Dermis blood vessel endothelial cell (primary cell): ENCODE measurements at regions not wholly inside any gene's neighbourhood (a gene's known extent, or its start where the extent isn't known, plus 50 kb on each side); places are given as distances from the start of the nearest gene placed in this dataset.

Source experiments
- DNase-seq: peaks from one replicate; pipeline ENCODE4 v3.0.0; 2010

DNA sequence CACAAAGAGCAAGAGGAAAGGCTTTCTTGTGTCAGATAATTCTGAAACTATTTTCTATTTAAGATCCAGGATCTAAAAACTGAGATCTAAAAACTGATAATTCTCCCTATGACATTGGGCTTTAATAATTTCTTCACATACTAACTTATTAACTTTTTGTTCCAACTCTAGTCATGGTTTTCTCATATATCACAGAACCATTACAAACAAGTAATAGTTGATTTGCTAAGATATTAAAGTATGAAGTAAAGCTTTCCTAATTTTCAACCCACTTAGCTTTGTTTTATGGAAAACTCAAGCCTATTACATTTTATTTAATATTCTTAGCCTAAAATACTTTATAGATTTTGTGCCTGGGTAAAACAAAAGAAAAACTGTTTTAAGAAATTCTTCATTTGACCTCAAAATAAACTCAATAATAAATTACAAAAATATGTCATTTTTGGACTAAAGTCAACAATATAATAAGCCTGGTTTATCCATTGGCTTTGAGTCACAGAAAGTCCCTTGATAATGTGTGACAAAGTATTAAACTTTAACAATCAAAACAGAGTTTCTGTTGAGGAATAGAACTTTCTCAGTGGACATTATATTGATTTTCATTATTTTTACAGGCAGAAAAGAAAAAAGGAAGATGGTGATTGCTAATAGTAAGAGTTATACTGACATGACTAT lies 1142.9 kb upstream of the SORCS1 start:
- DNase-seq, result no peak

DNA sequence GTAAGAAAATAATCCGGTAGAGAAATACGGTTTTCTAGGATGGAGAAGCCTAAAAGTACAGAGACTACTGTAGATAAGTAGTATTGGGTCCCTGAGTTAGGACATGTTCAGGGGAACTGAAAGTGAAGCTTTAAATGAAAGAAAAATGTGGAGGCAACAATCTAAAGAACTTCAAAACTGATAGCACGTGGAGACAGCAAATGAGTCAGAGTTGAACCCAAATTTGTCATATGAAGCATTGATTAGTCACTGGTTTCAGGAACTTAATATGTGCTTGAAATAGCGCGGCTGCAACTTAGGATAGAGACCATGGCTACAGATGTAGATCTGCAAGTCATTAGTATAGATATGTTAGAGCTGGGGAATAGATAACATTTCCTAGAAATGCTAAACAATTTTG lies 1138.6 kb upstream of the SORCS1 start:
- DNase-seq, result no peak

DNA sequence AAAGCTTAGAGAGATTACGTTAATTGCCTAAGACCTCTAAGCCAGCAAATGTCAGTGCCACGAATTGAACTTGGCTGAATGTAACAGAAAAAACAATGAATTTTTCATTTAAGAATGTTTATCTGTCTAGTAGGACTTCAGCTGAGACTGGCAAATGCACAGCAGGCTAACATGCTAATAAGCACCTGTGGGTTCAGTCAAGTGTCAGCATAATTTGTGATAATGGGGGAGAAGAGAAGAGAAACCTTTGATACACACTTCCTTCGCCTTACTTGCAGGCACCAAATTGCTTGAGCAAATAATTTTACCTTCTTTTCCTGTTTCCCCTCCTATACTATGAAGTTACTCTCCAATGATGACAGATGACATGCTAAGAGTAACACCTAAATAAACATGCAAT lies 1136.5 kb upstream of the SORCS1 start:
- no peak for DNase-seq

DNA sequence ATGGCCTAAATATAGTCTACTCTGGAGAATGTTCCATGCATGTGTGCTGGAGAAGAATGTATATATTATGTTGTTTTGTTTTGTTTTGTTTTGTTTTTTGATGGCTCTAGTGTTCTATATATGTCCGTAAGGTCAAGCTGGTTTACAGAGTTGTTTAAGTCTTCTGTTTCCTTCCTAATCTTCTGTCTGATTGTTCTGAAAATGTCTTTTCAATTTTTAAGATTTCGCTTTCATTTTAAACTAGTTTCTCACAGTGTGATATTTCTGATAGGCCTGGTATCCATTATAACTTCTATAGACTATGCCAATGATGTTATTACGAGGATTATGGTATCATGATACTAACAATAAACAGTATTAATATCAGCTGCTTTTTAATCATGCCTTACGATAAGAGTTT lies 1126.3 kb upstream of the SORCS1 start:
- no peak for DNase-seq

DNA sequence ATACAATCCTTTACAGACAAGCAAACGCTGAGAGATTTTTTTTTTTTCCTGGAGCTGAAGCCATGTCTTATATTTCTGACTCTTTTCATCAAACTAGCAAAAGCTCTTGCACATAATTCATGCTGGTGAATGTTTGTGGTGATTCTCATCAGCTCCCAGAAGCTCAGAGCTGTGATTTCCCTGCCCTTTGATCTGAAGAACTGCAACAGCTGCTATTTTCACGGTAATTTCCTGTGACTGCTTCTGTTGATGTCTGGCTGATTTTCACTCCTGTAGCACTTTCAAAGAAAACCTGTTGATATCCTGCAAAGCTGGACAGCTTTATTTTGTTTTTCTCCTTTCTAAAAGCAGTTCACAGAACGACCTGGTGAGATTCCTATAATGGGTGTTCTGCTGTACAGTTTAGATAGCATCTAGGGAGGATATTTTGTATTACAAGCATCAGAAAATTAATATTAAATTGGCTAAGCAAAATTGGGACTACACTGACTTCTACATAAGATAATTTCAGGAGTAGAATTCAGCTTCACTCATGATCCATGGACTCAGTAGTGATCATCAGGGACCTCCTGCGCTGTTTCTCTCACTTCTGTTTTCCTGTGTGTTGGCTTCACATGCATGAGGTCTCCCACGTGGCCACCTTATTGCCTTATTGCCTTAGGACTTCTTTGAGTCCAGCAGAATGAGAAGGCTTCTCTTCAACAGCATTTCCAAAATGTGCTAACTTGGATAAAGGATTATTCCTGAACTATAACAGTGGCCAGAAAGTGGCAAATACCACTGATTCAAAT lies 1111.6 kb upstream of the SORCS1 start:
- no peak for DNase-seq

DNA sequence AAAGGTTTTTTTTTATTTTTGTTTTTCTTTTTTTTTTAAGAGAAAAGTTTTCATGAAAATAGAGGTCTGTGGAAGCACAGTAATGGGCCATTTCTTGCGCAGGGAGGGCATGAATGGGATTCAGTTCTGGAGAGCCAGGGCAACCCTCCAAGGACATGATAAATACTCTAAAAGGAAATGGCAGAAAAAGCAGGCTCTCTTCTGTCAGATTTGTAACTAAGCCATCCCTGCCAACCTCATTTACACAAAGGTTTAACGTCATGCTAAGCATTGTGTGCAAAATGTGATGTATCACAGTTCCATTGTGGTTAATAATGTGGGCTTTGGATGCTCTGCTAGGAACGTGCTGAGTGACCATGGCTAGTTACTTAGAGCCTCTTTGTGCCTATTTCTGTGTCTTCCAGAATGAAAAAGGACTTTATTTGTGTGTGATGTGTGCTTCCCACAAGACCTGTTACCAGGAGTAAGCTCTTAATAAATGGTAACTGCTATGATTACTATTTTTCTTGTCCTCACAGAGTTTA lies 1095.9 kb upstream of the SORCS1 start:
- DNase-seq, result no peak

DNA sequence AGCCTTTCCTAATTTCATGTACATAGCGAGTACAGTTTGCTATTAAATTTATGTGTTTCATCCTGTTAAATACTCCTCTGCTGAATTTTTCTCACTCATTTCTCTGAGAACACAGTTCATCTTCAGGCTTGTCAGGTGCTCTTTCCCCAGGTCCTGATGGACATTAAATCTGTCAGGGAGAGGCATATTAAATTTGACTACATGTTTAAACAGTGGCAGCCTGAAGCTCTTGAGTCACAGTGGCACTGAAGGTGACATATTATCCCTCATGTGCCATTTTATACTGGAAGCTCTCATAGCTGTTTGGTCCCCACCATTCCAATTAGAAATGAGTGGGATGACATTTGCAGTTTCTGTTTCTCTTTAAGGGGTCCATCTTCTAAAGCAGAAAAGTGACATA lies 1089.6 kb upstream of the SORCS1 start:
- DNase-seq, result no peak

DNA sequence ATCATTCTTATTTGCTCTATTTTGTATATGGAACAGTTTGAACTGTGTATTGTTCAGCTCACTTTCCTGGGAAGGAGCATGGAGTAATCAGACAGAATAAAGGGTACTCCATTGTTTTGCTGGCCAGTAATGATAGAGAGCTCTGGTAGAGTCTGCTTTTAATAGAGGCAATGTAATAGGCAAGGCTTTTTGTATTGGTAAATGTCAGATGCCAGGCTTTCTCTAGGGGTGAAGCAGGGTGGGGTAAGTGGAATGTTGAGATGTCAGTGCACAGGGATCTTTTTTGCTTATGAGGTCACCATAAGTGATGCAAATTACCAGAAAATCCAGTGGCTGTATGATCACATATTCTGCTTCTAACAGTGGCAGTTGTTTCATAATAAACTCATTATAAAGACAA lies 1088.3 kb upstream of the SORCS1 start:
- no peak for DNase-seq

DNA sequence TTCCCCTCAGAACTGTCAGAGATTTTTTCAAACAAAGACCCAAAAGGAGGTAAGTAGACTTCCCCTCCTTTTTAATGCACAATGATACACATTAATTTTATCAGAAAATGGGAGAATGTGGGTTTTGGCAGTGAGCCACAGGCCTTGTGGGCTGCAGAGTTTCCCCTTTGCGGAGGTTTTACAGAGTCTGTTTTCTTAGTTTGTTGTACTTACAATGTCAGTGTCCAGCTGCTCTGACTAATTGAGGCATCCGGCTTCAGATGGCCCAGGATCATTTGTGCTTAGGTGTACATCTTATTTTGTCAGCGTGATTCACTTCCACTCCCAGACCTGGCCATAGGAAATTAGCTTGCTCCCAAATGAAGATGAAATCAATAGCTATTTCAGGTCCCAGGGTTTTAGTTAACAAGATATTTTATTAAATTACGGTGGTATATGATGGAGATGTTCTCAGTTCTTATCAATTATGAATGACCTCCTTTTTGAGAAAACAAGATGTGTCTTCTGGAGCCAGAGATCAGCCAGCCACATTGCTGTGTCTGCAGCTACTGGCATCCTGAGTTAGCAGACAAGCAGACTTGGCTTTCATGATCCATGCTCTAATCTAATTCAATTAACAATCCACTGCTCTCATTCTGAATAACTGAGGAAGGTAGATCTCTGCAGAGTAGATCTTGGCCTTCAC lies 1086.6 kb upstream of the SORCS1 start:
- peak; percentile 42 for DNase-seq

DNA sequence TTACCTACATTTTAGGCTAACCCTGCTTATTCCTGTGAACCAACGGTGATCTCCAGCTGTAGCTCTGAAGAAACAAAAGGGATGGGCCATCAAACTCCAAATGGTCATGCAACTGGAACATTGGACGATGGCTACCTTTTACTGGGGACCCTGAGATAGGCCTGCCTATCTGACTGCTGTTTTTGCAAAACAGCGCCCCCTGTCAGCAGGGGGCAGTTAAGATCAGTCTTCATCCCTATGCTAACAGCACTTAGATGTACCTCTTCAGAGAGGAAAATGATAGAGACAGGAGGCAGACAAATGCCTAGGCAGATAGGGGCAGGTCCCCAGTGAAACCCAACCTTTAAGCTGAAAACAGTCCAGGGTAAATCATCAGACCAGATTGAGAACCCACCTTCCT lies 1085.4 kb upstream of the SORCS1 start:
- no peak for DNase-seq

DNA sequence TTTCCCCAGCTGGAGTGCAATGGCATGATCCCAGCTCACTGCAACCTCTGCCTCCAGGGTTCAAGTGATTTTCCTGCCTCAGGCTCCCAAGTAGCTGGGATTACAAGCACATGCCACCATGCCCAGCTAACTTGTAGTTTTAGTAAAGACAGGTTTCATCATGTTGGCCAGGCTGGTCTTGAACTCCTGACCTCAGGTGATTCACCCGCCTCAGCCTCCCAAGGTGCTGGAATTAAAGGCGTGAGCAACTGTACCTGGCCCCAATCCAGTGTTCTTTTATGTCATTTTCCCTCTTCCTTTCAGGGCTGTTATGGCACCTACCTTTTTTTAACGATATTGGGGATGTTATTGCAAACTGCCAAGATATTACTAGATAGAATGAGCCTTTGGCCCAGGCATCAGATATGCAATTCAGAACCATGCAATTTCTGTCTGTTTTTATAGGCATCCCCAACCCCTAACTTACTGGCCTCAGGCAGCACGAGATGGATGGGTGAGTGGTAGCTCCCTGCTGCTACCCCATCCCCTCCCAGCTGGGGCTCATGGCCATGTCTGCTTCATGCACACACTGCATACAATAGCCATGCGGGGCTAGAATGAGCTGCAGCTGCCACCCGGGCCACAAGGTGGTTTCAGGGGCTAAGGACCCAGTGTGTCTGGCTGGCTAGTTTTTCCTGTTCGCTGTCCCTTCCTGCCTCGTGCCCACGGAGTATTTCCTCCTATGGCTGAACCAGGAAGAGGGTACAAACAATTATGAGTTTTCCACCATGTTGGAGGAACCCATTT lies 1080.1 kb upstream of the SORCS1 start:
- no peak for DNase-seq

DNA sequence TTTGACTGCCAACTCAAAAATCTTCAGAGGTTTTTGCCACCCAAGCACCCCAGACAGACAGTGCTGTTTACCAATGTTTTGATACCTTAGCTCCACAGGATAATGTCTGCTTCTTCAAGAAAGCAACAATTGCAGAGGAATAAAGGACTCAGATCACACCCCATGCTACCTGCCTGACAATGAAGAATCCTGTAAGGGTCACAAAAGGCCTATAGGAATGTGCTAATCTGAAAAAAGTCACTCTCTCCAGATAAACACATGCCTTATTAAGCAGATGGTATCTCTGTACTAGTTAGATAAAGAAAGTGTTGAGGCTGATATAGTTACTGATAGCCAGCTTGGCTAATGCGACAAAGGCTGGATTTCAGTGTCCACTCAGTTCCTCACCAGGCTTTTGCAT lies 1076.7 kb upstream of the SORCS1 start:
- no peak for DNase-seq

DNA sequence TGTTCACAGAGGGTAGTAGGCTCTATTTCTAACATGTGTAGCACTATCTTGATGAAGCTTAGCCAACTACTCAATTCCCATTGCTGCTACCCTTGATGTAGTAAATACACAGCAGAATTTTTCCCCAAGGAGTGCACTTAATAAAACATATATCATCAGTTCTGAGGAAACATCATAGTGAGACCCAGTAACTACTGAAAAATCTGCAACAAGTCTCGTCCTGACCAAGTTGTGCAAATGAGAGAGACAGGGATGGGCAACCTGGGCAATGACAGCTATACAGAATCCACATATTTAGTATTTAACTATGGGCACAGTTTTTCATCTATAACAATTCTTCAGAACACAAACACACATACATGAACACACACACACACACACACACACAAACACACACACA lies 1073.8 kb upstream of the SORCS1 start:
- no peak for DNase-seq

DNA sequence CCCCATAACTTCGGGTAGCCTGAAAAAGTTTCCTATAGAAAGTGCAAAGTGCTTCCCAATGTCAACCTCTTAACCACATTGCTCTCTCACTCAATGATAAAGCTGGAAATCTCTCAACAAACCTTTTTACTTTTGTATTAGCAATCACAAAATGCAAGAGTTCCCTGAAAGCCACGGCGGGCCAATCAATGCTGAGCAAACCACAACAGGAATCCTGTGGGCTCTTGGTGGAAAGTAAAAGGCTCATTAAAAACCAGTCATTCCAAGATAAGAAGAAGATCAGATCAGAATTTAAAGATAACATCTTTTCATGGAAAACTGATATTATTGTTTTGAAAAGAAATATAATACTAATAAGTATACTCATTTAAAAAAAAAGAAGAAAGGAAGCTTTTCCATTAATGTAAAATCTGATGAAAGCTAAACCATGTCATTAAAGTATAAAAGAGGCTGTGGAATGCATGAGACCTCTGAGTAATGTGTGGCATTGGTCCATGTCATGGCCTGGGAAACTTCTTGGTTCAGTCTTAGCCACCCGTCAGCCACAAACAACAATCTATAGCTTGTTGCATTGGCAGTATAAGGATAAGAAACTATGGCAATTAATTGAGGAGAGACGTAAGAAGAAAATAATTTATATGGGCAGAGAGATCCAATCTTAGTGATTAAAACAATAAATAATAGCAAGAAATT lies 1066.1 kb upstream of the SORCS1 start:
- DNase-seq, result no peak

DNA sequence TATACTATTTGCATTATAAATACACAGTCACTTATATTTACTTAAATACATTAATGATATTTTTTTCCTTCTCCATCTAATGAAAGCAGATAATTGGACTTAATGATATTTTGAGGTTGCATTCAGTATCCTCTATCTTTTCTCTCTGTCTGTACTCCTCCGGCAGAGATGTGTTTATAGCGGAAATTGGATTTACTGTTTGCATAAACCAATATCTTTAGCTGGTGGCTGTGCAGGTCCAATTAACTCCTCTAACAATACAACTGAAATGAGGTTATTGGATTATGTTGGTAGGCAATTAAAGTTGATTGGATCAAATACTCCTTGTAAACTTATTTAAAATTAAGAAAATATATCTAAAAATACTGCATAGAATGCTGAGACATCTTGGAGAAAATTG lies 1044.2 kb upstream of the SORCS1 start:
- DNase-seq, result no peak

DNA sequence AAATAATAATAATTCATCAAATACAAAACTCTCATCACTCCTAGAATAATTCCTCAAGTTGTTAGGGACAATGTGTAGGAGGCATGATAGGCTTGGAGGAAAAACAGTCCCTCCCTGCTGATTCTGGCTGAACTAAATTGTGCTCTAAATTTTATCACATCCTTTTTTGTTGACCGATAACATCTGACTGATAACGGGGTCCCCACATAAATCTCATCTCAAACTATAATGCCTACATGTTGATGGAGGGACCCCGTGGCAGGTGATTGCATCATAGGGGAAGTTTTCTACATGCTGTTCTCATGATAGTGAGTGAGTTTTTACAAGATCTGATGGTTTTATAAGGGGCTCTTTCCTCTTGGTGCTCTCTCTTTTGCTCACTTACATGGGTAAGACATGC lies 1043.5 kb upstream of the SORCS1 start:
- no peak for DNase-seq

DNA sequence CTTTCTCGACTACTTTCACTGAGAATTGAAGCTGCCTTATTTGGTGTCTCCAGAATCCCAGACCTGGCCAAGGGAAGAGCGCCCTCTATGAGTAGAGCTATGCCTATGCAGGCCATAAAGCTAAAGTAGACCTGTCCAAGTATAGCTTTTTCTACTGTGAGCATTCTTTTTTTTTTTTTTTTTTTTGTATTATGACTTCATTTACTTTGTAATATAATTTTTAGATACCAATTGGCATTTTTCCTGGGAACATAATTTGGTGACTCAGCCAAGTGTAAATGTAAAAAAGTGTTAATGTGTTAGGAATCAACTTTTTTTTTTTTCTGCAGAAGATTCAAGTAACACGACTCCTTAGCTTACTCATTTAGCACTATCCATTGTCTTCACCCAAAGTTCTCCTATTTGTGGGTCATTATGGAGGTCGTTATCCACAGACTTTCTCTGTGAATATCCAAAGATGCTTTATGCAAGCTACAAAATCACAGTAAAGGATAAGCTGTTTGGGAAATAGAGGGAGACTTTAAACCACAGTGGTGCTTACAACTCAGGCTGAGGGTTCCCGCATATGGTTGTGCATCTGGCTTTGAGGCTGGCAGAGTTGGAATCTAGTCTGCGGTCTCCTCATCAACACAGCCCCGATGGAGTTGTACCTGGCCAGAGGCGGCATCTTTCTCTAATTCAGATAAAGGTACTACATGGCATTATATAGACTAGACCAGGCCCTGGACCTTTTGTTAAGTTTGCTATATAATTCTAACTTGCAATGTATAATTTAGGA lies 1040.2 kb upstream of the SORCS1 start:
- no peak for DNase-seq

DNA sequence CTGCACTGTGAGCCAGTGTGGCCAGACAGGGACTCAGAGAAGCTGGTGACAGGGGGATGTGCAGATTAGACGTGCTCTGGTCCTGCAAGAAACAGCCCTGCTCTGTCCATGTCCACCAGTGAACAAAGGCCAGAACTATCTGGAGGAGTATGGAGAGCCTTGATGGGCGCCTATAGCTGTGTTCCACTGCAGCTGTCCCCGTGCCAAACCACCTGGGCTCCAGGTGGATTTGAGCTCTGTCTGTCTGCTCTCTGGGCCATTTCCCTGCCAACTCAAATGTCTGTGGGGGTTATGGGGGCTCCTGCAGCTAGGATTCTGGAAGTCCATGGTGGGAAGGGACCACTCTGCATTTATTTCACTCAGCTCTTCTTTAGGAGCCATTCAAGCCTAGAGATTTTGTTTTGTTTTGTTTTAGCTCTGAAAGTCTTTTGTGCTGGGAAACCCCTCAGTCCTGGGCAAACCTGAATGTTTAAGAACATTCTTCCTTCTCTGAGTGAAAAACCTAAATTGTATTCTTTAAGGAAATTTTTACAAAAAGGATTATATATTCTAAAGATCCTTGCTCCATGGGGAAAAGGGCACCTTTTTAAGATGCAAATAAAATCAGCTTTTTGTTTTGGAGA lies 1039.5 kb upstream of the SORCS1 start:
- no peak for DNase-seq

DNA sequence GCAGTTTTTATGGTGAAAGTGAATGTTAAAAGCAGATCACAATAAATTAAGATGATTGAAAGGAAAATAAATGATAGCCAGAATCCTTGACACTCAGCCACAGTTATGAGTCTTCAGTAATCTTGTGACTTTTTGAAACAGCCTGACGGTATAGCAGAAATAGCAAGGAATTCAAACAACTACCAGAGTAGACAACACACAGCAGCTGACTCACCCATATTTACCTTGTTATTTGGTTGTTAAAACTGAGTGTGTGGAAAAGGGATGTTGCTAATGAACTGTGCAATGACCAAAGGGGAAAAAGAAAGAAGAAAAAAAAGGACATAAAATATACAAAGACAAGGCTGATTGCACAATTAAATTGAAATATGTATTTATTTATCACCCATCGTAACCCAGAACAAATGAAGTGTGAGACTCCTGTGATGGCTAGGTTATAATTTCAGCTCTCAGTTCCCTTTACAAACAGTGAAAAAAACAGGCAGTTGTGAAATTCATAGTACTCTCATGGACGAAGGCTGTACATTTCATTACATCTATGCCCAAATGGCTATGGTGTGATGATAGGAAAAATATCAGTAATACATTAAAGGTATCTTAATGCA lies 1023.0 kb upstream of the SORCS1 start:
- DNase-seq, result no peak

DNA sequence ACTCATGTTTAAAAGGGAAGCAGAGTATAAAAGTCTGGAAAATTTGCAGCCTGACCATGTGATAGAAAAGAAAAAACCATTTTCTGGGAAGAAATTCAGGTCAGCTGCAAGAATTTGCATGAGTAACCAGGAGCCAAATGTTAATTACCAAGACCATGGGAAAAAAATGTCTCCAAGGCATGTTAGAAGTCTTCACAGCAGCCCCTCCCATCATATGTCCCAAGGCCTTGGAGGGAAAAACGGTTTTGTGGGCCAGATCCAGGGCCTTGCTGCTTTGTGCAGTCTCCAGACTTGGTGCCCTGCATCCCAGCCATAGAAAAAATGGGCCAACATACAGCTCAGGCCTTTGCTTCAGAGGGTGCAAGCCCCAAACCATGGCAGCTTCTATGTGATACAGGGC lies 1019.6 kb upstream of the SORCS1 start:
- DNase-seq, result no peak

DNA sequence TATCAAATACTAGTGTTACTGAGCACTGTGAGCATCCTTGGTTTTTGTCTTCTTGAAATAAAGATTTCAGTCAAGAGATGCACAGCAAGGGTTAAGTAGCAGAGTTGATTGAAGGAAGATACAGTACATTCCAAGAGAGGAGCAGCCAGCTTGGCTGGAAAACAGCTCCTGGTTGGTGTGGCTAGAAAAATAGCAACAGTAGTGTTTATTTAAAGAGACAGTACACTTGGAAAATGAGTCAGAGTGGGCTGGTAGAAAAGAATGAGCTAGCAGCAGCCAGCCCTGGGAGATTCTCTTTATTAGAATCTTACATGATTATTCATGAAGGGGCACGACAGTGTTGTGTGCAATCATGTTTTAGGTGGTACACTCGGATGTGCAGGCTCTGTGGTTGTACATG lies 1016.4 kb upstream of the SORCS1 start:
- no peak for DNase-seq
